ENCODE measurements at regions not wholly inside any gene's neighbourhood (a gene's known extent, or its start where the extent isn't known, plus 50 kb on each side); places are given as distances from the start of the nearest gene placed in this dataset.
"Not testable (repeated sequence)": the region's sequence is repeated elsewhere in the genome, so short reads cannot be mapped to it uniquely, and the experiment has no call there.

GRCh38 chr3:76442374-76442915 is 597.5 kb upstream of the ROBO2 start:
- no peak for DNase-seq

DNA sequence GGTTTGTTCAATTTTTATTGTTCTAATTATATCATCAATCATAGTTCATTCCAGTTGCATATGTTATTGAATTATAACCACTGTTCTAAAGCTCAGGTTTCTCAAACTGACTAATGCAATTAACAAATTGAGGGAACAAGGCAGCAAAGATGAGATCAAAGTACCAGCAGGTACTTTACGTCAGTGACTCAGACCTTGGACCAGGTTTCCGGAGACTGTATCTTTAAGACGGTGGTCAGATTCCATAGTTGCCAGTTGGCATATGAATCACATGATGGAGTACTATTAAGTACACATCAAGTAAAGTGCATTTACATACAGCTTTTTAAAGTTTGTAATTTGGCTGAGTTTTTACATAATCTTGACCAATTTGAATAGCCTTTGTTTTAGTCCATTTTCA is 583.6 kb upstream of the ROBO2 start:
- no peak for DNase-seq

DNA sequence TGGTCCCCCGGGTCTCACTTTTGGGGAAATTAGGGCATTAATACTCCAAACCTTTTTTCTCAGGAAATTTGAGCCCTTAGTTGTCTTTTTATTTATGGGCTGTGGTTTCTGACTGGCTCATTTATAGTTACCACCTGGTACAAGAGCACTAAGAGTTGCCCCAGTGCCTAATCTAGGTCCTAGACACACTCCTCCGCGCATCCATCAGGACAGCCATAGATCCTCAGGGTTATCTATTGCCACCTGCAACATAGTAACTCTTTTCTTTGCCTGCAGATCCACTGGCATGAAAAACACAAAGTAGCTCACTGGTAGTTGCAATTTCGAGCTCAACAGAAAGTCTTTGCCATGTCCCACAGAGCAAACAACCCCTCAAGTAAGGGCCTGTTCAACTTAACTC is 576.4 kb upstream of the ROBO2 start:
- DNase-seq = no peak

DNA sequence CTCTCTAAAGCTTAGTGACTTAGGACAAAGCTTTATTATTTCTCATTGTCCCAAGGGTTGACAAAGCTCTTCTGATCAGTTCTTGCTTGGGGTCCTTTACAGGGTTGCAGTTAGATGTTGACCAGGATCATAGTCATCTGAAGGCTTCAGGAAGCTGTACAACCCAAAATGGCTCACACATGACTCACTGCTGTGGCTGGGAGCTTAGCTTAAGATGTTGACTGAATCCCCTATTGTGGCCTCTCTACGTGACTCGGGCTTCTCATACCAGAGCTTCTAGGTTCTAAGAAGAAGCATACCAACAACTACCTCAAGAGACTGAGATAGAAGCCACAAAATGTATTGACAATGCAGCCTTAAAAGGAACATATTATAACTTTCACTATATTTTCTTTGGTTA is 569.6 kb upstream of the ROBO2 start:
- DNase-seq = no peak

GRCh38 chr3:76474632-76475031 is 565.3 kb upstream of the ROBO2 start:
- no peak for DNase-seq

GRCh38 chr3:76479161-76479650 is 560.7 kb upstream of the ROBO2 start:
- DNase-seq = no peak

DNA sequence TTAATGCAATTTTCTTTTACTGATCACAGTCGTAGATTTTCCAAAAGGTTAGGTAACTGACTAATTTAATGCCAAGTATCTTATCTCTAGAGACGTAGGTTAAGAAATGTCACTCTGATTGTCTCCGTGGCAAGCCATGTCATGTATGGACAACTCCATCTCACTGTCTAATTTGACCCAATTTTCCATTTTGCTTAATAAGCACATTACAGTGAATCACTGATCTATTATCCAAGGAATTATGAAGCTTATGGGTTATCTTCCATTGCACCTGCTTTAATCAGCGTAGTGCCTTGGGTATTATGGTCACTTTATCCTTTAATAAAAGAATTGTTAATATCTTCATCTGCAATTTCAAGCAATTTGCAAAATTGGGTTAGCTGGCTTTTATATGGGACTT is 557.4 kb upstream of the ROBO2 start:
- DNase-seq = peak; percentile 24

- no peak for DNase-seq
These were observed 552.5 kb upstream of the ROBO2 start for GRCh38 chr3:76487446-76487845.

- DNase-seq = no peak
These were observed 549.8 kb upstream of the ROBO2 start for GRCh38 chr3:76490064-76490463.

- DNase-seq = no peak
These were observed 544.7 kb upstream of the ROBO2 start for GRCh38 chr3:76495216-76495615.

DNA sequence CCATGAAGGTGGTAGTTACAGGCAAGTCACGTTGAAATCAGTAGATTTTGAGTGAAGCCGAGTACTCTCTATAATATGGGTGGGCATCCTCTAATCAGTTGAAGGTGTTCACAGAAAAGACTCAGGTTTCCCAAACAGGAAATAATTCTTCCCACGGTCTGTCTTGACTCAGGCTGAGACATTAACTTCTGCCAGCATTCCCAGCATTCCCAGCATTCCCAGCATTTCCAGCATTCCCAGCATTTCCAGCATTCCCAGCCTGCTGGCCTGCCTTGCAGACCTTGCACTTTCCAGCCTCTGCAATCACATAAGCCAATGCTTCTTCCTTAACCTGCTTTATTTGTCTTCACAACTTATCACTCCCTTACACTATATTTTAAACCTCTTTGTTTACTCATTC is 542.3 kb upstream of the ROBO2 start:
- no peak for DNase-seq

DNA sequence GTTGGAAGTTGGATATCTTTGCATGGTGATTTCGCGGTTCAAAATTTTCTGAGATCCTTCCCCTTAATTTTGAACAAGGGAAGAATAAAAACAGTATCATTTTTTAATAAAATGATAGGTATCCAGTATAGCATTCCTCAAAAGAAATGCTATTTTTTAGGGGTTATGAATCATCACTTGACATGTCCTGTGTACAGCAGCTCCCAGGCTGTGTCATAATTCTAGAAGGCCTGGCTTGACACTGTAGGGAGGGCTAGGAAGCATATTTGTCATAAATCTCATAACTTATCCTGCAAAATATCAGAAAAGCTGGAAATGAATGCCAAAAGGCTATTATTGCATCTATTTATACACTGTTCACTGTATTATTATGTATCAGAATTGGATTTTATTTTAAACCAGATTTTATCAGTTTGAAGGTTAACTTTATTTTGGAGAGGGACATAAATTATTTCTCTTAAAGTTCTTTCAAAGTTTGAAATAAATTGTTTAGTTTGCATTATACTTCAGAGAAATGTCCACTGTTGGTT is 539.1 kb upstream of the ROBO2 start:
- no peak for DNase-seq

- no peak for DNase-seq
These were observed 538.6 kb upstream of the ROBO2 start for GRCh38 chr3:76501315-76501714.

GRCh38 chr3:76502076-76502475 is 537.8 kb upstream of the ROBO2 start:
- DNase-seq = no peak

- DNase-seq = no peak
These were observed 534.6 kb upstream of the ROBO2 start for GRCh38 chr3:76505202-76505845.

DNA sequence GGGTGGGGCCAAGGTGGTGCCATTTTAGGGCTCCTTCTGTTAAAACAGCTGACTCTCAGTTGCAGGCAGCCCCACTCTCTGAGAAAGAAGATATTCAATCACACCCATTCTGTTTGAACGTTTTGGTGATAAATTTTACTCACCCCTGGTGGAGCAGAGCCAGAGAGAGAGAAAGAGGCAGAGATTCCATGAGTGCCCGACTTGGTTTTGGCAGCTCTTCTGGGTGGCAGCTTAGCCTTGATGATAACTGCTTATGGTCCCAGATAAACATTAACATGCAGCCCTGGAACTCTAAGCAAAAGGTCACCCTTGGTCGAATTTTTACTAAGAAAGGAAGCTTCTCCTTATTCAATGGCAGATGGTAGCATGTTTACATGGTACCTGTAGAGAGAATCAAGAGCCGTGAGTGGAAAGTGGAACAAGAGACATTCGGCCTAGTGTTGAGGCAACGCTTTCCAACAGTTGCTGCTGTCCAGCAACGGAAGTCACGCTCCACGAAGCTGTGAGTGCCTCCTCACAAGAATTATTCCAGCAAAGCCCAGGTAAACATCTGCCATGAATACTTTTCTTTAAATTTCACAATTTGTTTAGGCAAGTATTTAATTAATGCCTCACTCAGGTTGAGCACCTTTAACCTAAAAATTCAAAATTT is 530.6 kb upstream of the ROBO2 start:
- DNase-seq = no peak

DNA sequence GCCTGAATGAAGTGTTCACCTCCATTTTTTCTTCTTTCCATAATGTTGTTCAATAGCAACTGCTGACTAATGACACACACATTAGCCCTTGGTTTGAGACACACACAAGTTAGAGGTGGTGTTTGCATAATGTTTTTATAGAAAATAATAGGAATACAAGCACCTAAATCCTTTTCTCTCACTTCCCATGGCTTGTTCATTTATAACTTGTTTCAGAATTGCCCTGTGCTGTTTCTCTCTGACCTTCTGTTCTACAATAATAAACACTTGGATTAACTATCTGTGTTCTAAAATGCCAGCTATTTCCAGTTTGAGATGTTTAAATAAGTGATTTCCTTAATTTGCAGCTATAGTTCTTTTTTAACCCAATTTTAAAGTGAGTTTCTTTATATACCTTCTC is 525.1 kb upstream of the ROBO2 start:
- DNase-seq = no peak

DNA sequence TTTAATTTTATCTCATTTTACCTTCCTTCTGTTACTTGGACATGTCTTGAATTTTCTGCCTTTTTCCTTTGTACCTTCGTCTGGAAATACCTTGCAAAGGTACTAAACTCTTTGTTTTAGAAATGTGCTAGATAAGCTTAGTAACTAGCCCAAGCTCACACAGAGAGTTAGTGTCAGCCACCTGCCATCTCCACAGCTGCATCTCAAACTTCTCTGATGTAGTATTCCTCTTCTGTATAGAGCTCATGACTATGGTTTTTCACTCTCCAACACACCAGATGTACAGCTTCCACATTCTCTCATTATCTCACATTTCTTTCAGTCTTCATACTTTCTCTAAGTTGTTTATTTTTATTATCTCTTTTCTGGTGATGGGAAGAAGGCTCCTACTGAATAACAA is 516.6 kb upstream of the ROBO2 start:
- DNase-seq = no peak

GRCh38 chr3:76525726-76526125 is 514.2 kb upstream of the ROBO2 start:
- no peak for DNase-seq

GRCh38 chr3:76527773-76528172 is 512.1 kb upstream of the ROBO2 start:
- no peak for DNase-seq

DNA sequence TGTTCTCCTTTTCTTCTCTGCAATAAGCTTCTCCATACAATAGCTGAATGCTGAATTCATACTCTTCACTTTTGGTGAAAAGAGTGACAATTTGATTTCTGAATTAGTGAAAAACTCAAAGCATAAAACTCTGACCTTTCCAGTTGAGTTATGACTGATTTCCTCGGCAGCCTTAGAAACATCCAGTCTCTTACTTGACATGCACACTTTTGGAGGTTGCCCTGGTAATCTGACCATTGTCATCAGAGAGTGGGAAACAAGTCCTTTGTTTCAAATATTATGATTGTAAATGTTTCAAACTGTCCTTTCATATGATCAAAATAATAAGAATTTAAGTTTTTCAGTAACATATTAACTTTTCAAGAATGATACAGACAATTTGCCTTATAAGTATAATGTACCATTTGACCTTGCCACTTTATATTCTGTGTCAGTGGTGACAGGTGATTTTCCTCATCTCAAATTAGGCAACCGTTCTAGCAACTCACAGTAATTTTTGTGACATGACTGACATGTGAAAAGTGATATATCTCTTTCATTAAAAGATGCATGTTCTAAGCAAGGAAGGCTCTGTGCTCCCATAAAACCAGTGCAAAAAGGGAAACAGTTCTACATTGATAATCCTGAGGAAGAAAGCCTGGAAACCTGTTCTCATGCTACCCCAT is 507.6 kb upstream of the ROBO2 start:
- no peak for DNase-seq

DNA sequence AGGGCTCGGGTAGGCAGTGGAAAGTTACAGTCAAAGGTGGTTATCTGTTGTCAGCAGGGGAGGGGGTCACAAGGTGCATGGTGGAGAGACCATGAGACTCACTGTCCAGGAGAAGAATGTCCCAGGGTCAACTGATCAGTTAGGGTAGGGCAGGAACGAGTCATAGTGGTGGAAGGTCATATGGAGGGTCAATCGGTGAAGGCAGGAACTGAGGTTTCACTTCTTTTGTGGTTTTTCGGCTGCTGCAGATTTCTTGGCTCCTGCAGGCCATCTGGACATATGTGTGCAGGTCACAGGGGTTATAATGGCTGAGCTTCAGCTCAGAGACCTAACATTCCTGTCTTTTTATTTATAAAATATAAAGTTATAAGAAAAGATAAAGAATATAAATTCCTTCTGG is 506.2 kb upstream of the ROBO2 start:
- DNase-seq = not testable (repeated sequence)

GRCh38 chr3:76537857-76538256 is 502.0 kb upstream of the ROBO2 start:
- not testable (repeated sequence) for DNase-seq

DNA sequence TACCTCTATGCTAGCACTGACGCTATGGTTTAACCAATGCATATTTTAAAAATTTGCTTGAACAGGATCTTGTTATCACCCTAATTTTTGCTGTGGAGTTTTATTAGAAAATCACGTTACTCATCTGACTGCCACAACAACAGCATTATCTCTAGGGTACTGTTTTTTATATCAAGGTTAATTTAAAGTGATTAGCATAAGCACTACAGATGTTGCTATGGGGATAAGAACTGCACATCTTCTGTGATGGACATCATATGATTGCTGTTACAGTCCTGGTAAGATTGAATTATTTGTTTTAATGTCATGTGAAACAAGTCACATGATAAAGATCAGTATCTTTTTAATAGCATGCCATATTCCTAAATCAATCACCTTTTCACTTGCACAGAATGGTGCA is 492.2 kb upstream of the ROBO2 start:
- DNase-seq = no peak
